NCI-H2081 (cell line): ENCODE measurements at regions not wholly inside any gene's neighbourhood (a gene's known extent, or its start where the extent isn't known, plus 50 kb on each side); places are given as distances from the start of the nearest gene placed in this dataset.

Experiments used
- DNase-seq, 2 experiments: peaks; one replicate each; lab custom pipeline; 2025; lab: John Stamatoyannopoulos, UW

GRCh38 chr10:84047258-84048010 lies 91.9 kb upstream of the GHITM start:
- DNase-seq: no peak

DNA sequence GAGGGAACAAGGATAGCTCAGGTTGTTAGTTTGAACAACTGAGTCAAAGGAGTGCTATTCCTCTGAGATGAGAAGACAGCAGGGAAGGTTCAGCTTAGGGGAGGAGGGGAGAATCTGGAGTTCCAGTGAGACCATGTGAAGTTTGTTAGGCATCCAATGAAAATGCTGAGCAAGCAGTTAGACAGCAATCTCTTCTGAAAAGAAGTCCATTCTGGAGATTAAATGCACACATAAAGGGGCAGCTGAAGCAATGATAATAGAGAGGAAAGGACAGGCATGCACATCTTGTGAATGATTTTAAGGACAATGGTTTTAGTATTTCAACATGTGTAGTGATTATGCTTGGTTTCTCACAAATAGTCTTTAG lies 89.7 kb upstream of the GHITM start:
- DNase-seq: no peak

DNA sequence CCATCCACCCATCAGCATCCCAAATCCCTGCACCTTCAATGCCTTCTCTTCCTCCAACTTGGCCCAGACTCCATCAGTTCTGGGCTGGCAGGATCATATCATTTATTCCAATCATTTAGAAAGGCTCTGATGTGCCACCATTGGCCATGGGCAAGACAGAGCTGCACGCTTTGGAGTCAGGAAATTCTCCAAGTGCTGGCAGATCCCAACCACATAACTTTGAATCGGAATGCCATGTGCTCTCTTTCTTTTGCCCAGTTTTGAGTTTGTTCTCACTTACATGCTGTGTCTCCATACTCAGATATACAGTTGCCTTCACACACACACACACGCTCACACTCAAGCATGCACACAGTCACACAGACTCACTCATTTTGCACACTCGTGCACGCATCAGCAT lies 85.7 kb upstream of the GHITM start:
- no peak for DNase-seq

DNA sequence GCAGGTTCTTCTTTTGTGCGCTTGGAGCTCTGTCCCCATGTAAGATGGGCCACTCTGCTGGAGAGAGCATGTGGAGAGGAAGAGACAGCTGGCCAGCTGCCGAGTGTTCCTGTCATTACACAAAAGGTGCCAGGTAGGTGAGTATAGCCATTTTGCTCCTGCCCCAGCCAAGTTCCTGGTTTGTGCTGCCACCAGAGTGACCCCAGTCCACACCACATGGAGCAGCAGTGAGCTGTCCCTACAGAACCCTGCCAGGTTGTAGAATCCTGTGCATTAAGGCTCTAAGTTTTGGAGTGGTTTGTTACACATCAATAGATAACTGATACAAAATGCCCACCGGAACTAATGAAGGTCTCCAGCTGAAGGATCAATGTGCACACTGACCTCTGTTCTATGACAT lies 84.6 kb upstream of the GHITM start:
- peak; percentile 52 to 85 for DNase-seq

- no peak for DNase-seq
Observed at GRCh38 chr10:84059526-84059925, 79.8 kb upstream of the GHITM start.

- no peak for DNase-seq
Observed at GRCh38 chr10:84063440-84063839, 75.9 kb upstream of the GHITM start.

GRCh38 chr10:84065804-84066601 lies 73.3 kb upstream of the GHITM start:
- no peak for DNase-seq

DNA sequence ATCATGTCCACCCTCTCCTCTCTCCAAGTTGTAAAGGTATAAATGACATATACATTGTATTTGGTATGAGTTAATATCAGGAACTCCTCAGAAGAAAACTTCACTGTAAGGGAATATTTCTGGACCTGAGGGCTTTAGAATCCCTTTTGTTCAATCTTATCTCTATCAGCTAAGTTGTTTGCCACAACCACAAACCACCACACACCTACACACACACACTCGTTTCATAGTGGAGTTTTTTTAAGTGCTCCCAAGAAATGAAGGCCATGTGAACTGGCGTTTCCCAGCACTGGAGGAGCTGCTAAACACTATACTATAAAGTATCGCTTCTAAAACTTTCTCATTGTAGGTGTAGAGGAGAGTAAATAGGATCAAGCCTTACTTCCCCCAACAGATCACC lies 64.8 kb upstream of the GHITM start:
- DNase-seq: no peak

DNA sequence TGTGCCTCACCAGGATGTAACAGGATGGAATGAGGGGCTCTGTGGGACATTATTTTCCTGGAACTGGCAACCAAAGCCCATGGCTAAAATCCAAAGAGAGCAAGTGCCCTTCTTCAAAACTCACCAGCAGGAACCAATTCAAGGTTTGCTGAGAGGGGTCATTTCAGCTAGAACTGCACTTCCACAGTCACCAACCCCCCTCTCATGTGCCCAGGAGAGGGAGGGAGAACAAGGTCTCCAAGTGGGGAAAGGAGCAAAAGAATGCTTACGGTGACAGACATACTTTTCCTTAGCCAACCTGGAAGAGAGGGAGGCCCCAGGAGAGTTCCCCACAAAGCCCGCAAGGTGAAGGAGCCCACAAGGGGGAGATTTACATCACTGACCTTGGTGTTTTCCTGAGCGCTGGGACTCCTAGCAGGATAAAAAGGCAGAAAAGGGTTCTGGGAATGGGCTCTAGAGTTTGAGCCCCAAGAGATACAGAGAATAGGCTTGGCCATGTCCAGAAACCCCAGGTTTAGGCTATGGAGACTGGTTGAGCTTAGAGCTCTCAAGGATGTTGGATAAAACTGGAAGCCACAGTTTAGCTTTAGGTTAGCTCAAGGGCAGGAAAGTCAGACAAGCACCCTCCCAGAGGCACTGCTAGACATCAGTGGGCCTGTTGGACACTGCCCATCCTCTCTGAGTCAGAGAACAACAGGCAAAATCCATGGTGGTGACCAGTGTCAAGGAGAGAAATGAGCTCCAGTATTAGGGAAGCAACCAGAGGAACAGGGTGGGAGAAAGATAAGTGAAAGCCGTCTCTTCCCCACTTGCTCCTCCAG lies 63.9 kb upstream of the GHITM start:
- no peak for DNase-seq

- DNase-seq: no peak
Observed at GRCh38 chr10:84076047-84076388, 63.3 kb upstream of the GHITM start.

- DNase-seq: no peak
Observed at GRCh38 chr10:84076540-84077195, 62.6 kb upstream of the GHITM start.

GRCh38 chr10:84077768-84078167 lies 61.5 kb upstream of the GHITM start:
- DNase-seq: no peak

GRCh38 chr10:84078771-84079170 lies 60.5 kb upstream of the GHITM start:
- no peak for DNase-seq

DNA sequence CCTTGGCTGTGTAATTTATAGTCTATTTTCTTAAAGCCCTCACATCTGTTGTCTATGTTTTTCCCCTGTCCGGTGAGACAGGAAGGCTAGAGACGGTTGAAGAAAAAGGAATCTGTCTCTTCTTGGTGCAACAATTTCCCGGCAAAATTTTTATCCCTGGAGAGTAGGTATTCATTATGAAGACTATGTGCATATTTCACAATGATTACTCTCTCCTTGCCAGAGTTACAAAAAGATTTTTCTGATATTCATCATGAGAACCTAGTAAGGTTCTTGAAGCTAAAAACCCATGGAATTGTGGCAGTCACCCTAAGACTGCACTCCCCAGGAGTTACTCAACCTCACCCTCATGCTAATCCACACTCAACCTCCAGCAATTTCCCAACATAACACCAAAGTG lies 55.0 kb upstream of the GHITM start:
- DNase-seq: no peak

GRCh38 chr10:84087202-84087601 lies 52.1 kb upstream of the GHITM start:
- DNase-seq: no peak

GRCh38 chr10:84088626-84089025 lies 50.7 kb upstream of the GHITM start:
- no peak for DNase-seq

- no peak for DNase-seq
Observed at GRCh38 chr10:84089162-84089561, 50.1 kb upstream of the GHITM start.
